GM23338 (cell line): ENCODE measurements at regions not wholly inside any gene's neighbourhood (a gene's known extent, or its start where the extent isn't known, plus 50 kb on each side); places are given as distances from the start of the nearest gene placed in this dataset.

ENCODE experiments used
- CREB1 ChIP-seq: fragments of 250-450 bp; sonication (Bioruptor Pico); IDR thresholded peaks from 2 replicates; pipeline ENCODE4 v1.5.0; 2020; ENCODE audit warnings: low read depth, mild to moderate bottlenecking, moderate library complexity
- CTCF ChIP-seq, 2 experiments: fragments of 200-600 bp in 1 of 2; sonication (generic) in 1 of 2; conservative IDR thresholded peaks; 2 replicates each; pipeline versions ENCODE4 v1.5.1 to v1.6.1; 2016 to 2017; ENCODE audit warnings: antibody characterized with exemption in 2 of 2, low read depth in 2 of 2, mild to moderate bottlenecking in 2 of 2, moderate library complexity in 1 of 2
- ETS1 ChIP-seq: IDR thresholded peaks from 2 replicates; pipeline ENCODE4 v1.6.1; 2016; ENCODE audit warnings: antibody characterized with exemption
- EZH2 ChIP-seq: fragments of 200-600 bp; sonication (generic); IDR thresholded peaks from one replicate; pipeline ENCODE4 v1.8.0; 2017; ENCODE audit warnings: antibody characterized with exemption, mild to moderate bottlenecking, low read depth; ENCODE audit not compliant: unreplicated experiment
- EZH2phosphoT487 ChIP-seq: fragments of 200-600 bp; sonication (generic); IDR thresholded peaks from one replicate; pipeline ENCODE4 v1.8.1; 2018; ENCODE audit warnings: antibody characterized with exemption; ENCODE audit not compliant: unreplicated experiment
- JUNB ChIP-seq: IDR thresholded peaks from one replicate; pipeline ENCODE4 v1.6.1; 2016; ENCODE audit warnings: antibody characterized with exemption; ENCODE audit not compliant: unreplicated experiment
- NANOG ChIP-seq: IDR thresholded peaks from 2 replicates; pipeline ENCODE4 v1.6.1; 2016; ENCODE audit warnings: antibody characterized with exemption, borderline replicate concordance
- POLR2AphosphoS5 ChIP-seq: IDR thresholded peaks from 2 replicates; pipeline ENCODE4 v1.6.1; 2016; ENCODE audit warnings: antibody characterized with exemption, low read depth
- REST ChIP-seq: IDR thresholded peaks from one replicate; pipeline ENCODE4 v1.6.1; 2018; ENCODE audit warnings: antibody characterized with exemption; ENCODE audit not compliant: unreplicated experiment
- STAT1 ChIP-seq: IDR thresholded peaks from one replicate; pipeline ENCODE4 v1.6.1; 2016; ENCODE audit warnings: antibody characterized with exemption; ENCODE audit not compliant: unreplicated experiment
- ZNF114 ChIP-seq: fragments of 250-450 bp; sonication (Bioruptor Pico); IDR thresholded peaks from 2 replicates; pipeline ENCODE4 v1.5.0; 2020; ENCODE audit warnings: mild to moderate bottlenecking, moderate library complexity
- ZNF331 ChIP-seq: fragments of 250-450 bp; sonication (Bioruptor Pico); IDR thresholded peaks from 2 replicates; pipeline ENCODE4 v1.5.0; 2020; ENCODE audit warnings: low read depth, mild to moderate bottlenecking, moderate library complexity

GRCh38 chr6:150485161-150485958 lies 114.3 kb upstream of the PLEKHG1 start:
- TF ChIP-seq CTCF (conservative IDR thresholded peaks at IDR 0.05; ENCODE audit: low read depth in 2 of 2) (no peak), ETS1 (no peak), EZH2phosphoT487 (no peak), REST (no peak), EZH2 (no peak), POLR2AphosphoS5 (no peak), NANOG (no peak), ZNF331 (CRISPR knock-in tag) (no peak), JUNB (no peak), STAT1 (no peak), CREB1 (CRISPR knock-in tag) (no peak), ZNF114 (no peak)
